ENCODE measurements at regions not wholly inside any gene's neighbourhood (a gene's known extent, or its start where the extent isn't known, plus 50 kb on each side); places are given as distances from the start of the nearest gene placed in this dataset.

DNA sequence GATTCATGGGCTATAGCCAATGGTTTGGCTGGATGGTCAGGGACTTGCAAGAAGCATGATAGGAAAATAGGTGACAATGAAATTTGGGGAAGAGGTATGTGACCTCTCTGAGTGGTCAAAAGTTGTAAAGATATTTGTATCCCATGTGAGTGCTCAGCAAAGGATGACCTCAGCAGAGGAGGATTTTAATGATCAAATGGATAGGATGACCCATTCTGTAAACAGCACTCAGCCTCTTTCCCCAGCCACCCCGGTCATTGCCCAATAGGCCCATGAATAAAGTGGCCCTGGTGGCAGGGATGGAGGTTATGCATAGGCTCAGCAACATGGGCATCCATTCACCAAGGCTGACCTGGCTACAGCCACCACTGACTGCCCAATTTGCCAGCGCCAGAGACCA lies 138.4 kb upstream of the SPDL1 start:
- Mint-ChIP-seq H3K4me3 (no peak overlapping the region), H3K27ac (no peak overlapping the region), H3K4me1 (peaks cover 2% of the 10 kb centered on the region)

DNA sequence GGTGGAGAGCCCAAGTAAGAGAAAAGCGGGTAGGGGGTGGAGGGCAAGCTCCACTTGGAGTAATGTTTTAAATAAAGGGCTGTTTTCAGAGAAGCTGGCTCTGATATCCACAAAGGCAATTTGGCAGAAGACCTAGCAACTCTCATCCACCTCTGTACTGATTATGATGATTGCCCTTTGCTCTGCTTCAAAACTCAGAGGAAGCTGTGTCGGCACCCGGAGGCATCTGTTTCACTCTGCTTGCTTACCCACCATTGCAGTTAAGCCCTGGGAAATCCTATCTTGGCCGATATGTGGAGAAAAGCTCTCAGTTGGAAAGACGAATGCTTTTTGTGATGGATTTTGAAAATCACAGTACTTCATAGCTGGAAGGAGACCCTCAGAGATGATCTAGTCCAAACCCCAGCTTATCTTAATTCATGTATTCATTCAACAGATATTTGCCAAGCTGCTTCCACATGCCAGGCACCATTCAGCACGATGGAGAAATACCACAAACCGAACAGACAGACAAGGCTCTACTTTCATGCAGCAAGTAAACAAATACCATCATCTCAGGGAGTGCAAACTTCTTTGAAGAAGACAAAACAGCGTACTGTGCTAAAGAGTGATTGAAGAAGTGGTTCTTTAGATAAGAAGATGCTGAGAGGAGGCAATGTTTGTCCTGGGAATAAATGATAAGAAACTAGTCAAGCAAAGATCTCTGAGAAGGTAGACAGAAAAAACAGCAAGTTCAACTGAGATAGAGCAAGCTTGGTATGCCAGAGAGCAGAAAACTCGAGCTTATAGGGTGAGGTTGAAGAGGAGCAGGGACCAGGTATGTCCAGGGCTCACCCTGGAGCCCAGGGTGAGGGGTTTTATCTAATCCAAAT lies 140.4 kb upstream of the SPDL1 start:
- DNase-seq: no peak
- Mint-ChIP-seq H3K4me1 (no peaks in the 10 kb centered on the region), H3K36me3 (ENCODE audit: low read depth) (no peaks in the 10 kb centered on the region), H3K27me3 (ENCODE audit: low read depth, poor library complexity) (peaks cover 7% of the 10 kb centered on the region), H3K27ac (no peak overlapping the region), H3K4me3 (no peak overlapping the region), H3K9me3 (no peaks in the 10 kb centered on the region)
- TF ChIP-seq, protein P1, sequence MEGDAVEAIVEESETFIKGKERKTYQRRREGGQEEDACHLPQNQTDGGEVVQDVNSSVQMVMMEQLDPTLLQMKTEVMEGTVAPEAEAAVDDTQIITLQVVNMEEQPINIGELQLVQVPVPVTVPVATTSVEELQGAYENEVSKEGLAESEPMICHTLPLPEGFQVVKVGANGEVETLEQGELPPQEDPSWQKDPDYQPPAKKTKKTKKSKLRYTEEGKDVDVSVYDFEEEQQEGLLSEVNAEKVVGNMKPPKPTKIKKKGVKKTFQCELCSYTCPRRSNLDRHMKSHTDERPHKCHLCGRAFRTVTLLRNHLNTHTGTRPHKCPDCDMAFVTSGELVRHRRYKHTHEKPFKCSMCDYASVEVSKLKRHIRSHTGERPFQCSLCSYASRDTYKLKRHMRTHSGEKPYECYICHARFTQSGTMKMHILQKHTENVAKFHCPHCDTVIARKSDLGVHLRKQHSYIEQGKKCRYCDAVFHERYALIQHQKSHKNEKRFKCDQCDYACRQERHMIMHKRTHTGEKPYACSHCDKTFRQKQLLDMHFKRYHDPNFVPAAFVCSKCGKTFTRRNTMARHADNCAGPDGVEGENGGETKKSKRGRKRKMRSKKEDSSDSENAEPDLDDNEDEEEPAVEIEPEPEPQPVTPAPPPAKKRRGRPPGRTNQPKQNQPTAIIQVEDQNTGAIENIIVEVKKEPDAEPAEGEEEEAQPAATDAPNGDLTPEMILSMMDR (IDR thresholded peaks at IDR 0.05): no peak

More for the DNA sequence above, 138.4 kb upstream of the SPDL1 start:
- Mint-ChIP-seq H3K36me3 (ENCODE audit: low read depth) (no peaks in the 10 kb centered on the region), H3K9me3 (no peaks in the 10 kb centered on the region), H3K27me3 (ENCODE audit: low read depth, poor library complexity) (peaks cover 7% of the 10 kb centered on the region)
- TF ChIP-seq, protein P1 (IDR thresholded peaks at IDR 0.05): no peak
- DNase-seq: no peak

- H3K4me1 Mint-ChIP-seq: no peaks in the 10 kb centered on the region
- H3K9me3 Mint-ChIP-seq: no peaks in the 10 kb centered on the region
- DNase-seq: no peak
- H3K27ac Mint-ChIP-seq: no peak overlapping the region
- no peaks in the 10 kb centered on the region for H3K36me3 Mint-ChIP-seq (ENCODE audit: low read depth)
- no peak overlapping the region for H3K4me3 Mint-ChIP-seq
- TF ChIP-seq, protein P1 (IDR thresholded peaks at IDR 0.05): no peak
- H3K27me3 Mint-ChIP-seq (ENCODE audit: low read depth, poor library complexity): peaks cover 4% of the 10 kb centered on the region
Observed at GRCh38 chr5:169442403-169442874, 141.1 kb upstream of the SPDL1 start.

DNA sequence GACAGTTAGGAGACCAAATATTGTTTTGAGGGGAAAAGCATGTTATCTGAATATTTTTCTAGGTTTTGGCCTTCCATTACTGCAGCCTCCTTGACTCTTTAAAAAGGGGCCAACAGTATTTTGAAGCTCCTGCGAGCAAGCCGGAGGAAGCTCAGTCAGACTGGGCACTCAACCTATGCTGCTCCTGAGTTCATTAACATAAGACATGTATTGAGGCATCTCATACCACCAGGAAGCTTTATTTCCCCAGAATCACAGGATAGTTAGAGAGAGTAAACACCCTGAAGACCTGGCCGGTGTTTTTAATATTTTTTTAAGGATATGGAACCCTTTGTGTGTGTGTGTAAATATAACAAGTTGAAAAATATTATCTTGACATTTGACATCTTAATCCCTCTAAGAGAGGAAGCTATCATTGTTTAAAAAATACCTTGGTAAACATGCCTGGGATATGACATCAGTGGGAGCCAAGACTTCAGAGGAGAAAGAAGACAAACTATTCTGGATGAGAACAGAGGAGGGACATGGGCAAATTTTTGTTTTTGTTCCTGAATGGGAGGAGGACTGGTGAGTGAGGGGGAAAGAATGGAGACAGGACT lies 139.3 kb upstream of the SLIT3 start:
- H3K4me1 Mint-ChIP-seq: no peaks in the 10 kb centered on the region
- no peak overlapping the region for H3K27ac Mint-ChIP-seq
- no peak for DNase-seq
- H3K9me3 Mint-ChIP-seq: no peaks in the 10 kb centered on the region
- TF ChIP-seq, protein P1 (IDR thresholded peaks at IDR 0.05): no peak
- no peaks in the 10 kb centered on the region for H3K27me3 Mint-ChIP-seq (ENCODE audit: low read depth, poor library complexity)
- no peaks in the 10 kb centered on the region for H3K36me3 Mint-ChIP-seq (ENCODE audit: low read depth)
- H3K4me3 Mint-ChIP-seq: no peak overlapping the region

DNA sequence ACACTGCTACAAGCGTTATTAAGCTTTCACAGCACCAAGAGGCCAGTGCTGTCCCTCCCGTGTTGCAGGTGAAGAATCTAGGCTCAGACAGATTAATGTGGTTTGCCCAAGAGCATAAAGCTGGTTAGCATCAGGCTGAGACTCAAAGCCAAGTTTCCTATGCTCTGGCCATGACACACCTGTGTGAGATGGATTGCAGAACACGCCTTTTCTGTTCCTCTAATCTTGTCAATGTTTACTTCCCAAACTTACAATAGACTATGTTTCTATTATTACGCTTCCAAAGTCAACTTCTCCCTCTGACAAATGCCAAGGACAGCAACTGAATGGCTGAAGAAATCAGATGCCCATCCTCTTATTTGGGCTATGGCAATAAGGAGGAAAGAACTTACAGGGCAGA lies 138.4 kb upstream of the SLIT3 start:
- Mint-ChIP-seq H3K36me3 (ENCODE audit: low read depth) (no peaks in the 10 kb centered on the region), H3K4me1 (no peaks in the 10 kb centered on the region), H3K4me3 (no peak overlapping the region), H3K9me3 (no peaks in the 10 kb centered on the region), H3K27ac (no peak overlapping the region), H3K27me3 (ENCODE audit: low read depth, poor library complexity) (no peaks in the 10 kb centered on the region)
- TF ChIP-seq, protein P1 (IDR thresholded peaks at IDR 0.05): no peak
- DNase-seq: no peak
